ENCODE measurements at regions not wholly inside any gene's neighbourhood (a gene's known extent, or its start where the extent isn't known, plus 50 kb on each side); places are given as distances from the start of the nearest gene placed in this dataset.

DNA sequence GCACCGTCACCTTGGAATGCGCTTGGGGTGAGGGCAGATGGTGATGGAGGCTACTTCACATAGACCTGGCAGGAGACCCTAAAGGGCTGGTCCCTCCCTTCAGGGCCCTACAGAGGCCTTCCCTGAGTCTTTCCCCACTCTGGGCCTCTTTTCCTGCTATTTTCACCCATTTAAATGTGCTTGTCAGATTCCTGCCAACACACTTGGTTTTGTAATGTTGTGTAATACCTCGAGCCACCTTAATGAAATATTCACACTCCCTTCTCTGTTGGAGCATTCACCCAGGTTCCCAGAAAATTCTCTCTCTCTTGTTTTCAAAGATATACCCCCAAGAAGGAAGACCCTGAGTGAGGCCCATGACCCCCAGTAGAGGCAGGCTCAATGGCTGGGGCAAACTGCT lies 456.6 kb upstream of the DYNLRB2 start:
- Mint-ChIP-seq H3K27ac (ENCODE audit: unreplicated experiment) (no peak overlapping the region), H3K27me3 (ENCODE audit: low read depth) (no peaks in the 10 kb centered on the region)

DNA sequence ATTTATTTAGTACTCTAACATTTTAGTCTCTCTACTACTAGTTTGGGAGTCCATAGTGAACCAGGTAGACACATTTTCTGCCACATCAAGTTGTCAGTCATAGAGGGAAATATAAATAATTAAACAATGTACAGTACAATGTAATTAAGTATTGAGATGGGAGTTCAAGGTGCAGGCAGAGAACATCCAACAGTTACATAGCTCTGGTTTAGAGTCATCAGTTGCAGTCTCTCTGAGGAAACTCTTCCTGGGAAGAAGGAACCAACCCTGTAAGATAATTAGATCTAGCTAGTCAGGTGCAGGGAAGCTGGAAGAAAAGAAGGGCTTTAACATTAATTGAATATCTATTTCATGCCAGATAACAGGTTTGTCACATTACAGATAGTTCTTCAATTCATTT lies 457.9 kb upstream of the DYNLRB2 start:
- TF ChIP-seq, protein P1, sequence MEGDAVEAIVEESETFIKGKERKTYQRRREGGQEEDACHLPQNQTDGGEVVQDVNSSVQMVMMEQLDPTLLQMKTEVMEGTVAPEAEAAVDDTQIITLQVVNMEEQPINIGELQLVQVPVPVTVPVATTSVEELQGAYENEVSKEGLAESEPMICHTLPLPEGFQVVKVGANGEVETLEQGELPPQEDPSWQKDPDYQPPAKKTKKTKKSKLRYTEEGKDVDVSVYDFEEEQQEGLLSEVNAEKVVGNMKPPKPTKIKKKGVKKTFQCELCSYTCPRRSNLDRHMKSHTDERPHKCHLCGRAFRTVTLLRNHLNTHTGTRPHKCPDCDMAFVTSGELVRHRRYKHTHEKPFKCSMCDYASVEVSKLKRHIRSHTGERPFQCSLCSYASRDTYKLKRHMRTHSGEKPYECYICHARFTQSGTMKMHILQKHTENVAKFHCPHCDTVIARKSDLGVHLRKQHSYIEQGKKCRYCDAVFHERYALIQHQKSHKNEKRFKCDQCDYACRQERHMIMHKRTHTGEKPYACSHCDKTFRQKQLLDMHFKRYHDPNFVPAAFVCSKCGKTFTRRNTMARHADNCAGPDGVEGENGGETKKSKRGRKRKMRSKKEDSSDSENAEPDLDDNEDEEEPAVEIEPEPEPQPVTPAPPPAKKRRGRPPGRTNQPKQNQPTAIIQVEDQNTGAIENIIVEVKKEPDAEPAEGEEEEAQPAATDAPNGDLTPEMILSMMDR (IDR thresholded peaks at IDR 0.05) = no peak

More for the DNA sequence above, 456.6 kb upstream of the DYNLRB2 start:
- TF ChIP-seq, protein P1 (IDR thresholded peaks at IDR 0.05) = no peak
- no peaks in the 10 kb centered on the region for H3K36me3 Mint-ChIP-seq (ENCODE audit: low read depth)
- no peaks in the 10 kb centered on the region for H3K9me3 Mint-ChIP-seq (ENCODE audit: low read depth)
- DNase-seq (ENCODE audit: low spot score) = no peak
- peaks cover 8% of the 10 kb centered on the region for H3K4me1 Mint-ChIP-seq (ENCODE audit: low read depth)
- no peak overlapping the region for H3K4me3 Mint-ChIP-seq (ENCODE audit: unreplicated experiment)

DNA sequence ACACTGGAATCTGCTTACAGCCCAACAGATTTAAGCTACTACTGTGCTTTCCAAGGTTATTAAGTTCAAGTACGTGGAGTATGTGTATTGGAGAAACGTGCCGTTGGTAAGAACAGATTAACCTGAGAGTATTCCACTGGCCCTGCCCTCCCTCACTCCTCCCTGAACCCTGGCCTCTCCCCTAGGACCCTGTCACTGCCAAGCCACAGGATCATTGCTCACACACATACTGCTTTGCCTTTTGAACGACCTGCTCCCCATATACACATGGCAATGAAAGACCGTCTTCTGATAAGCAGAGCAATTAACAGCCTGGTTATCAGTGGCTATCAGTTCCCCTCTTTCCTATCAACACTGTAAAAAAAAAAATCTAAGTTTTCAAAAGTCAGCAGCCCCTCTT lies 458.9 kb upstream of the DYNLRB2 start:
- no peaks in the 10 kb centered on the region for H3K36me3 Mint-ChIP-seq (ENCODE audit: low read depth)
- H3K27ac Mint-ChIP-seq (ENCODE audit: unreplicated experiment) = no peak overlapping the region
- DNase-seq (ENCODE audit: low spot score) = no peak
- no peaks in the 10 kb centered on the region for H3K9me3 Mint-ChIP-seq (ENCODE audit: low read depth)
- peaks cover 8% of the 10 kb centered on the region for H3K4me1 Mint-ChIP-seq (ENCODE audit: low read depth)
- H3K4me3 Mint-ChIP-seq (ENCODE audit: unreplicated experiment) = no peak overlapping the region
- TF ChIP-seq, protein P1 (IDR thresholded peaks at IDR 0.05) = no peak
- H3K27me3 Mint-ChIP-seq (ENCODE audit: low read depth) = no peaks in the 10 kb centered on the region

More for the DNA sequence above, 457.9 kb upstream of the DYNLRB2 start:
- no peak overlapping the region for H3K4me3 Mint-ChIP-seq (ENCODE audit: unreplicated experiment)
- H3K9me3 Mint-ChIP-seq (ENCODE audit: low read depth) = no peaks in the 10 kb centered on the region
- no peak overlapping the region for H3K27ac Mint-ChIP-seq (ENCODE audit: unreplicated experiment)
- peaks cover 8% of the 10 kb centered on the region for H3K4me1 Mint-ChIP-seq (ENCODE audit: low read depth)
- H3K36me3 Mint-ChIP-seq (ENCODE audit: low read depth) = no peaks in the 10 kb centered on the region
- no peaks in the 10 kb centered on the region for H3K27me3 Mint-ChIP-seq (ENCODE audit: low read depth)
- DNase-seq (ENCODE audit: low spot score) = no peak

DNA sequence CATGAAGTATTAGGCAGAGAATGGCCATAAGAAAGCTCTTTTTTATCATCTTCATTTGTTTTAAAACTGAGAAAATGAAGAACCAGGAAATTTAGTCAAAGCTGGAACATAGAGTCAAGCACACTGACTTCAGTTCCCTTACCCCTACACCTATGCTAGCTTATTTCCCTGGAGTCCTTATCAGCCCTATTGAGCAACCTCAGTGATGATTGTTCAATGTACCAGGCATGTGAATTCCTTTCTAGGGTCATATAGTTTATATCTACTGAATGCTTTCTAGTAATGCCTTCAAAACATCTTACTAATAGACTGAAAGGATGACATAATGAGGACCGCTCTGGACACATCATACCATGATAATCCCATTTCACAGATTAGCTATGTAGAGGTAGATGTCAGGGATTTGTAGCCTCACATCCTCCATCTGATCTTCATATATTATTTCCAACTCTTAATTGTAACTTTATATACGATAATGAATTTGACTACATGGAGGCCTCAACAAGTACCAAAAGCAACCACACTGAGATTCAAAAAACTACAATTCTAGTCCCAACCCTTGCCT lies 460.4 kb upstream of the DYNLRB2 start:
- no peak for DNase-seq (ENCODE audit: low spot score)
- no peak overlapping the region for H3K4me3 Mint-ChIP-seq (ENCODE audit: unreplicated experiment)
- no peak overlapping the region for H3K27ac Mint-ChIP-seq (ENCODE audit: unreplicated experiment)
- peaks cover 8% of the 10 kb centered on the region for H3K4me1 Mint-ChIP-seq (ENCODE audit: low read depth)
- H3K27me3 Mint-ChIP-seq (ENCODE audit: low read depth) = no peaks in the 10 kb centered on the region
- no peaks in the 10 kb centered on the region for H3K9me3 Mint-ChIP-seq (ENCODE audit: low read depth)
- no peaks in the 10 kb centered on the region for H3K36me3 Mint-ChIP-seq (ENCODE audit: low read depth)
- TF ChIP-seq, protein P1 (IDR thresholded peaks at IDR 0.05) = no peak

DNA sequence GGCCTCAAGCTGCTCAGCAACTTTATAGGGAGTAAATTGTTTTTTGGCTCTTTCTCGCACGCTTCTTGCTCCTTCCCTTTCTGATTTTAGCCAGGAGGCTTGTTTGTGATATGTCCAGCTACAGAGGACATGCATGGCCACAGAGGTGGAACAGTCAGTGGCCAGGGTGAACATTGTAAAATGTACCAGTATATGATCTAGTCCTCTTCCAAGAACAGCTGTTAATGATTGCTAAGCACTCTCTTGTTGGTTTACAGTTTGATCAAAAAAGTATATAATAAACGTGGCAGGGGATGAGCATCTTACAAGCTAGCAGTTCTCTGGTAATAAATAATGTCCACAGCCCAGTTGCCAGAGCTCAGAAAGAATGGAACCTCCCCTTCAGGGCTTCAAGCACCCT lies 461.7 kb upstream of the DYNLRB2 start:
- TF ChIP-seq, protein P1 (IDR thresholded peaks at IDR 0.05) = no peak
- Mint-ChIP-seq H3K36me3 (ENCODE audit: low read depth) (no peaks in the 10 kb centered on the region), H3K27ac (ENCODE audit: unreplicated experiment) (no peak overlapping the region), H3K4me1 (ENCODE audit: low read depth) (peaks cover 3% of the 10 kb centered on the region), H3K27me3 (ENCODE audit: low read depth) (no peaks in the 10 kb centered on the region), H3K4me3 (ENCODE audit: unreplicated experiment) (no peak overlapping the region), H3K9me3 (ENCODE audit: low read depth) (no peaks in the 10 kb centered on the region)
- DNase-seq (ENCODE audit: low spot score) = no peak
